Liver (tissue), 8 donors: ENCODE measurements at regions not wholly inside any gene's neighbourhood (a gene's known extent, or its start where the extent isn't known, plus 50 kb on each side); places are given as distances from the start of the nearest gene placed in this dataset.

Experiments used
- DNase-seq: peaks from one replicate; pipeline ENCODE4 v3.0.0-alpha.2; 2017; ENCODE audit warnings: low spot score
- H3K27ac ChIP-seq, 2 donors: one replicate each; pipeline ENCODE4 v1.7.0; 2013; ENCODE audit warnings: inconsistent platforms in 2 of 2, low read length in 2 of 2, control low read depth in 1 of 2, low read depth in 1 of 2, mild to moderate bottlenecking in 1 of 2
- H3K27me3 ChIP-seq, 4 donors: one replicate each; pipeline versions ENCODE4 v1.6.1 to v1.7.0; 2013; ENCODE audit warnings: low read length in 3 of 4, inconsistent platforms in 1 of 4, mild to moderate bottlenecking in 1 of 4, moderate library complexity in 1 of 4; ENCODE audit not compliant: control insufficient read depth in 4 of 4, insufficient read depth in 4 of 4
- H3K36me3 ChIP-seq, 4 donors: one replicate each; pipeline versions ENCODE4 v1.6.1 to v1.7.0; 2013; ENCODE audit warnings: low read length in 3 of 4, mild to moderate bottlenecking in 3 of 4, low read depth in 1 of 4, moderate library complexity in 1 of 4; ENCODE audit not compliant: control insufficient read depth in 4 of 4, insufficient read depth in 3 of 4
- H3K4me1 ChIP-seq, 4 donors: one replicate each; pipeline versions ENCODE4 v1.6.1 to v1.7.0; 2013; ENCODE audit warnings: low read length in 3 of 4, mild to moderate bottlenecking in 3 of 4, moderate library complexity in 1 of 4; ENCODE audit not compliant: control insufficient read depth in 4 of 4, insufficient read depth in 4 of 4
- H3K4me3 ChIP-seq, 3 donors: one replicate each; pipeline versions ENCODE4 v1.6.1 to v1.7.0; 2013; ENCODE audit warnings: low read length in 3 of 3, control low read depth in 1 of 3, low read depth in 1 of 3, mild to moderate bottlenecking in 1 of 3
- H3K9ac ChIP-seq, 2 donors: one replicate each; pipeline ENCODE4 v1.7.0; 2013; ENCODE audit warnings: low read length in 2 of 2, mild to moderate bottlenecking in 2 of 2, moderate library complexity in 2 of 2, control low read depth in 1 of 2, low read depth in 1 of 2
- H3K9me3 ChIP-seq, 4 donors: one replicate each; pipeline versions ENCODE4 v1.6.1 to v1.7.0; 2013; ENCODE audit warnings: low read length in 3 of 4; ENCODE audit not compliant: control insufficient read depth in 4 of 4
- CTCF ChIP-seq: fragments of 150-350 bp; IDR thresholded peaks from 2 replicates; pipeline ENCODE4 v1.5.1; 2017; ENCODE audit warnings: improper control_type of control experiment, low read depth, low read length; ENCODE audit not compliant: missing input control
- EGR1 ChIP-seq, 2 donors: IDR thresholded peaks; 2 replicates each; pipeline ENCODE4 v1.6.1; 2016 to 2018; ENCODE audit warnings: antibody characterized with exemption in 2 of 2, low read depth in 2 of 2
- FOXA1 ChIP-seq: IDR thresholded peaks from 2 replicates; pipeline ENCODE4 v1.6.1; 2016; ENCODE audit warnings: antibody characterized with exemption
- FOXA2 ChIP-seq: IDR thresholded peaks from 2 replicates; pipeline ENCODE4 v1.6.1; 2016; ENCODE audit warnings: antibody characterized with exemption
- GABPA ChIP-seq, 2 donors: IDR thresholded peaks in 1 of 2; conservative IDR thresholded peaks in 1 of 2; 2 replicates each; pipeline ENCODE4 v1.6.1; 2016; ENCODE audit warnings: antibody characterized with exemption in 2 of 2, mild to moderate bottlenecking in 1 of 2, moderate library complexity in 1 of 2
- HNF4A ChIP-seq, 2 donors: conservative IDR thresholded peaks; 2 replicates each; pipeline ENCODE4 v1.6.1; 2016; ENCODE audit warnings: antibody characterized with exemption in 2 of 2, mild to moderate bottlenecking in 2 of 2
- HNF4G ChIP-seq: IDR thresholded peaks from 2 replicates; pipeline ENCODE4 v1.6.1; 2016; ENCODE audit warnings: antibody characterized with exemption
- JUND ChIP-seq, 2 donors: IDR thresholded peaks; 2 replicates each; pipeline ENCODE4 v1.6.1; 2016; ENCODE audit warnings: antibody characterized with exemption in 2 of 2
- MAX ChIP-seq: IDR thresholded peaks from 2 replicates; pipeline ENCODE4 v1.6.1; 2016; ENCODE audit warnings: antibody characterized with exemption
- NR2F2 ChIP-seq: IDR thresholded peaks from 2 replicates; pipeline ENCODE4 v1.6.1; 2016; ENCODE audit warnings: antibody characterized with exemption
- RAD21 ChIP-seq, 2 donors: IDR thresholded peaks; 2 replicates each; pipeline ENCODE4 v1.6.1; 2016; ENCODE audit warnings: antibody characterized with exemption in 2 of 2, mild to moderate bottlenecking in 2 of 2
- REST ChIP-seq: IDR thresholded peaks from 2 replicates; pipeline ENCODE4 v1.6.1; 2016; ENCODE audit warnings: antibody characterized with exemption, mild to moderate bottlenecking
- RXRA ChIP-seq, 2 donors: IDR thresholded peaks; 2 replicates each; pipeline ENCODE4 v1.6.1; 2017 to 2018; ENCODE audit warnings: antibody characterized with exemption in 2 of 2, mild to moderate bottlenecking in 1 of 2
- SP1 ChIP-seq: IDR thresholded peaks from 2 replicates; pipeline ENCODE4 v1.6.1; 2018; ENCODE audit warnings: antibody characterized with exemption, mild to moderate bottlenecking
- TAF1 ChIP-seq: conservative IDR thresholded peaks from 2 replicates; pipeline ENCODE4 v1.6.1; 2016; ENCODE audit warnings: antibody characterized with exemption, mild to moderate bottlenecking
- YY1 ChIP-seq: IDR thresholded peaks from 2 replicates; pipeline ENCODE4 v1.6.1; 2016; ENCODE audit warnings: antibody characterized with exemption, mild to moderate bottlenecking
- ZBTB33 ChIP-seq: IDR thresholded peaks from 2 replicates; pipeline ENCODE4 v1.6.1; 2016; ENCODE audit warnings: antibody characterized with exemption
- WGBS: extraction: QIAGEN DNeasy Blood & Tissue Kit; methylation state at CpG from one replicate; pipeline ENCODE4 v1.1.7; 2013; 5-methylcytosine and 5-hydroxymethylcytosine counted together
- TF ChIP-seq, protein P1 (sequence below): IDR thresholded peaks from 2 replicates; pipeline ENCODE4 v1.6.1; 2016; ENCODE audit warnings: antibody characterized with exemption
- donor health status: healthy.
- donor health status: healthy.
- donor health status: healthy.
- donor health status: healthy.
- donor health status: healthy.

DNA sequence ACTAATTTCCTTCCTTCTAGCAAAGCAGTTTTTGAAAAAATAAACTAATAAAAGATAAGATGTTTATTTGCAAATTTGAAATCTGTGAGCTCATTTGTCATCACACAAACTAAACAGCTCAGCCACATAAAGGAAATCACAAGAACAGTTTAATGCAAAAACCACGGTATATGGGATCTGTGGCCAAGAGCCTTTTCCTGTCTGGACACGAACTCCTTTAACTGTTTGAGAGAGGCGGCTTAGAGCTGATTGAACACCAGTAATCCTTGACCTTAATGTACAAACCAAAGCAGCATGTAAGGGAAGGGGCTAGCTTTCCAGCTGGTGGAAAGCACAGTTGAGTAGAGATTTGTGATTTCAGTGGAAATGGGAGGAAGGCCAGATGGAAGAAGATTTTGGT is 66.3 kb upstream of the SPINK5 start:
- no peak overlapping the region for H3K9ac ChIP-seq
- no peaks in the 10 kb centered on the region for H3K4me1 ChIP-seq
- H3K9me3 ChIP-seq: peaks cover 10 to 15% (median 11%) of the 10 kb centered on the region in 4 donors
- H3K27ac ChIP-seq: no peak overlapping the region
- no peaks in the 10 kb centered on the region for H3K36me3 ChIP-seq
- TF ChIP-seq NR2F2 (no peak), FOXA2 (no peak), REST (no peak), FOXA1 (no peak), TAF1 (no peak), ZBTB33 (no peak), MAX (no peak), EGR1 (IDR thresholded peaks at IDR 0.05; ENCODE audit: low read depth in 2 of 2) (no peak), CTCF (no peak), JUND (IDR thresholded peaks at IDR 0.05) (no peak), RAD21 (IDR thresholded peaks at IDR 0.05) (no peak), SP1 (no peak), HNF4A (conservative IDR thresholded peaks at IDR 0.05) (no peak), GABPA (IDR thresholded peaks at IDR 0.05 in 1 of 2, conservative IDR thresholded peaks at IDR 0.05 in 1 of 2) (no peak), HNF4G (no peak), RXRA (IDR thresholded peaks at IDR 0.05) (no peak)
- TF ChIP-seq, protein P1, sequence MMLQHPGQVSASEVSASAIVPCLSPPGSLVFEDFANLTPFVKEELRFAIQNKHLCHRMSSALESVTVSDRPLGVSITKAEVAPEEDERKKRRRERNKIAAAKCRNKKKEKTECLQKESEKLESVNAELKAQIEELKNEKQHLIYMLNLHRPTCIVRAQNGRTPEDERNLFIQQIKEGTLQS: no peak
- DNase-seq: no peak
- no peaks in the 10 kb centered on the region for H3K27me3 ChIP-seq
- WGBS: 53% methylated on average over 3 of the region's 3 CpGs
- no peak overlapping the region for H3K4me3 ChIP-seq

GRCh38 chr5:147996379-147996778 is 67.4 kb upstream of the SPINK5 start:
- no peak for DNase-seq
- no peak overlapping the region for H3K4me3 ChIP-seq
- peaks cover 3 to 8% (median 4%) of the 10 kb centered on the region in 4 donors for H3K9me3 ChIP-seq
- H3K27ac ChIP-seq: no peak overlapping the region
- no peaks in the 10 kb centered on the region for H3K4me1 ChIP-seq
- no peak overlapping the region for H3K9ac ChIP-seq
- H3K27me3 ChIP-seq: no peaks in the 10 kb centered on the region
- H3K36me3 ChIP-seq: no peaks in the 10 kb centered on the region
- WGBS: 88% methylated on average over 5 of the region's 5 CpGs
- TF ChIP-seq HNF4G (no peak), JUND (IDR thresholded peaks at IDR 0.05) (no peak), REST (no peak), EGR1 (IDR thresholded peaks at IDR 0.05; ENCODE audit: low read depth in 2 of 2) (no peak), RXRA (IDR thresholded peaks at IDR 0.05) (no peak), GABPA (IDR thresholded peaks at IDR 0.05 in 1 of 2, conservative IDR thresholded peaks at IDR 0.05 in 1 of 2) (no peak), FOXA2 (no peak), YY1 (no peak), RAD21 (IDR thresholded peaks at IDR 0.05) (no peak), FOXA1 (no peak), HNF4A (conservative IDR thresholded peaks at IDR 0.05) (no peak), ZBTB33 (no peak)
